Panc1 (cell line): ENCODE measurements at regions not wholly inside any gene's neighbourhood (a gene's known extent, or its start where the extent isn't known, plus 50 kb on each side); places are given as distances from the start of the nearest gene placed in this dataset.

Experiments used
- ATAC-seq: fragments of 200-7000 bp; cut with Tn5 transposase; 2 replicates; pipeline ENCODE4 v1.9.1; 2020; ENCODE audit warnings: mild to moderate bottlenecking, moderate library complexity
- BruUV-seq: library from RNA; stranded (reverse); fragments of 400-500 nt; replicated peaks from 2 replicates; lab custom pipeline; 2021; lab: Mats Ljungman, UMichigan
- CTCF ChIA-PET: fragments of 300-600 bp; sonication (Branson Sonifier 250); formaldehyde crosslinking; loops from one replicate; lab custom pipeline; 2022; ENCODE audit warnings: antibody characterized with exemption; lab: Charles Lee
- POLR2A ChIA-PET: fragments of 300-600 bp; sonication (Branson Sonifier 250); formaldehyde crosslinking; loops from one replicate; lab custom pipeline; 2022; ENCODE audit warnings: antibody characterized with exemption; lab: Charles Lee
- DNase-seq: peaks from one replicate; pipeline ENCODE4 v3.0.0-alpha.2; 2010; ENCODE audit warnings: low read depth, low spot score
- H3K27ac ChIP-seq: 2 replicates; pipeline ENCODE4 v1.5.1; 2011; ENCODE audit warnings: mild to moderate bottlenecking, low read length, inconsistent platforms
- H3K27me3 ChIP-seq: fragments of 200-500 bp; sonication (Bioruptor generic); 2 replicates; pipeline ENCODE4 v1.6.0; 2014; ENCODE audit warnings: low read length, inconsistent platforms; ENCODE audit not compliant: control insufficient read depth, insufficient read depth
- H3K36me3 ChIP-seq: fragments of 200-500 bp; sonication (Bioruptor generic); 2 replicates; pipeline ENCODE4 v1.5.1; 2014; ENCODE audit warnings: inconsistent platforms, mild to moderate bottlenecking, low read length, moderate library complexity; ENCODE audit not compliant: control insufficient read depth, insufficient read depth
- H3K4me1 ChIP-seq: 2 replicates; pipeline ENCODE4 v1.5.1; 2011; ENCODE audit warnings: inconsistent platforms, mild to moderate bottlenecking, low read length, moderate library complexity; ENCODE audit not compliant: control insufficient read depth, insufficient read depth
- H3K4me3 ChIP-seq, 2 experiments: 2 replicates each; pipeline ENCODE4 v1.5.1; 2011 to 2012; ENCODE audit warnings: low read depth in 2 of 2, low read length in 2 of 2, mild to moderate bottlenecking in 2 of 2, inconsistent platforms in 1 of 2, moderate library complexity in 1 of 2
- H3K9me3 ChIP-seq: fragments of 200-500 bp; sonication (Bioruptor generic); 2 replicates; pipeline ENCODE4 v1.5.1; 2014; ENCODE audit warnings: low read depth, mild to moderate bottlenecking, inconsistent platforms, low read length, moderate library complexity; ENCODE audit not compliant: control insufficient read depth, insufficient read depth
- CTCF ChIP-seq: fragments of 450-650 bp; IDR thresholded peaks from 2 replicates; pipeline ENCODE4 v1.5.1; 2017; ENCODE audit warnings: mild to moderate bottlenecking
- POLR2AphosphoS5 ChIP-seq: IDR thresholded peaks from 2 replicates; pipeline ENCODE4 v1.6.1; 2012; ENCODE audit warnings: mild to moderate bottlenecking, low read depth, low read length, moderate library complexity
- SIN3A ChIP-seq: IDR thresholded peaks from 2 replicates; pipeline ENCODE4 v1.6.1; 2012; ENCODE audit warnings: low read depth, mild to moderate bottlenecking, low read length, moderate library complexity, borderline replicate concordance; ENCODE audit not compliant: insufficient read depth
- TCF7L2 ChIP-seq: IDR thresholded peaks from 2 replicates; pipeline ENCODE4 v1.6.1; 2011; ENCODE audit warnings: mild to moderate bottlenecking, low read depth, low read length, inconsistent platforms
- in situ Hi-C: cut with HindIII; loops from 2 replicates; pipeline ENCODE4 v1.10.0; 2016; ENCODE audit warnings: low sequenced_read_pairs, low pct_unique_long_range_greater_than_20kb
- intact Hi-C: fragments of 100-400 bp; cut with micrococcal nuclease; formaldehyde crosslinking; loops from one replicate; pipeline ENCODE4 v1.10.0; 2022; ENCODE audit not compliant: unreplicated experiment
- TF ChIP-seq, protein P1 (sequence below), 2 experiments: IDR thresholded peaks; 2 replicates each; pipeline ENCODE4 v1.6.1; 2011 to 2012; ENCODE audit warnings: low read depth in 2 of 2, control low read depth in 1 of 2, low read length in 1 of 2, mild to moderate bottlenecking in 1 of 2, moderate library complexity in 1 of 2; ENCODE audit not compliant: insufficient read depth in 1 of 2

DNA sequence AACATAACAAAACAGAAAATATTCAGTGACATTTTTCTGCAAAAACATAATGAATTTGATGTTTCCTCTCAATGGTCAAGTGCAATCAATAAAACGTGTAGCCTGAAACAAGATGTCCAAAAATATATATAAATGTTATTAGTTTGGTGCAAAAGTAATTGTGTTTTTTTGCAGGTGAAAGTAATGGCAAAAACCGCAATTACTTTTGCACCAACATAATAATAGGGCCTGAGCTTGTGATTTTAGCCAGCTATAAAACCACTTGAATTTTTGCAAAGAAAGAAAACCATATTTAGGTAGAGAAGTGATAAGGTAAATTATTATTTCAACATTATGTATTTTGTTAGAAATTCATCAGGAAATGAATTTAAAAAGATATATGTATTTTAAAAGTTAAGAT, 475.3 kb upstream of the AMOT start:
- no peaks in the 10 kb centered on the region for H3K9me3 ChIP-seq
- H3K36me3 ChIP-seq, result no peaks in the 10 kb centered on the region
- in situ Hi-C loops (no loop called here), intact Hi-C loops (no loop called here)
- H3K27ac ChIP-seq, result no peak overlapping the region
- DNase-seq (no peak), ATAC-seq (no peak)
- H3K27me3 ChIP-seq, result no peaks in the 10 kb centered on the region
- no peaks in the 10 kb centered on the region for H3K4me1 ChIP-seq
- no peak overlapping the region for H3K4me3 ChIP-seq
- CTCF ChIA-PET, result no interaction called here
- POLR2A ChIA-PET, result no interaction called here
- BruUV-seq, result no TSS peak
- TF ChIP-seq CTCF (no peak), SIN3A (no peak), TCF7L2 (no peak), POLR2AphosphoS5 (no peak)
- TF ChIP-seq, protein P1, sequence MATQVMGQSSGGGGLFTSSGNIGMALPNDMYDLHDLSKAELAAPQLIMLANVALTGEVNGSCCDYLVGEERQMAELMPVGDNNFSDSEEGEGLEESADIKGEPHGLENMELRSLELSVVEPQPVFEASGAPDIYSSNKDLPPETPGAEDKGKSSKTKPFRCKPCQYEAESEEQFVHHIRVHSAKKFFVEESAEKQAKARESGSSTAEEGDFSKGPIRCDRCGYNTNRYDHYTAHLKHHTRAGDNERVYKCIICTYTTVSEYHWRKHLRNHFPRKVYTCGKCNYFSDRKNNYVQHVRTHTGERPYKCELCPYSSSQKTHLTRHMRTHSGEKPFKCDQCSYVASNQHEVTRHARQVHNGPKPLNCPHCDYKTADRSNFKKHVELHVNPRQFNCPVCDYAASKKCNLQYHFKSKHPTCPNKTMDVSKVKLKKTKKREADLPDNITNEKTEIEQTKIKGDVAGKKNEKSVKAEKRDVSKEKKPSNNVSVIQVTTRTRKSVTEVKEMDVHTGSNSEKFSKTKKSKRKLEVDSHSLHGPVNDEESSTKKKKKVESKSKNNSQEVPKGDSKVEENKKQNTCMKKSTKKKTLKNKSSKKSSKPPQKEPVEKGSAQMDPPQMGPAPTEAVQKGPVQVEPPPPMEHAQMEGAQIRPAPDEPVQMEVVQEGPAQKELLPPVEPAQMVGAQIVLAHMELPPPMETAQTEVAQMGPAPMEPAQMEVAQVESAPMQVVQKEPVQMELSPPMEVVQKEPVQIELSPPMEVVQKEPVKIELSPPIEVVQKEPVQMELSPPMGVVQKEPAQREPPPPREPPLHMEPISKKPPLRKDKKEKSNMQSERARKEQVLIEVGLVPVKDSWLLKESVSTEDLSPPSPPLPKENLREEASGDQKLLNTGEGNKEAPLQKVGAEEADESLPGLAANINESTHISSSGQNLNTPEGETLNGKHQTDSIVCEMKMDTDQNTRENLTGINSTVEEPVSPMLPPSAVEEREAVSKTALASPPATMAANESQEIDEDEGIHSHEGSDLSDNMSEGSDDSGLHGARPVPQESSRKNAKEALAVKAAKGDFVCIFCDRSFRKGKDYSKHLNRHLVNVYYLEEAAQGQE (IDR thresholded peaks at IDR 0.05; ENCODE audit: insufficient read depth in 1 of 2, low read depth in 2 of 2, low read length in 1 of 2), result no peak

- no peaks in the 10 kb centered on the region for H3K27me3 ChIP-seq
- TF ChIP-seq CTCF, result no peak
- no peak for TF ChIP-seq SIN3A
- TF ChIP-seq, protein P1 (IDR thresholded peaks at IDR 0.05; ENCODE audit: insufficient read depth in 1 of 2, low read depth in 2 of 2, low read length in 1 of 2), result no peak
- no peak for TF ChIP-seq POLR2AphosphoS5
- TF ChIP-seq TCF7L2, result no peak
- DNase-seq, result no peak
- no peak overlapping the region for H3K4me3 ChIP-seq
- intact Hi-C loops, result no loop called here
- ChIA-PET CTCF (no interaction called here), POLR2A (no interaction called here)
- no peak overlapping the region for H3K27ac ChIP-seq
- BruUV-seq, result no TSS peak
- H3K36me3 ChIP-seq, result no peaks in the 10 kb centered on the region
- ATAC-seq, result no peak
- H3K9me3 ChIP-seq, result no peaks in the 10 kb centered on the region
- no peaks in the 10 kb centered on the region for H3K4me1 ChIP-seq
- in situ Hi-C loops, result no loop called here
Observed at GRCh38 chrX:113305496-113305895, 464.9 kb upstream of the AMOT start.
